Gastrocnemius medialis (tissue), 4 donors: ENCODE measurements at regions not wholly inside any gene's neighbourhood (a gene's known extent, or its start where the extent isn't known, plus 50 kb on each side); places are given as distances from the start of the nearest gene placed in this dataset.

Source experiments
- CTCF ChIP-seq, 5 experiments: fragments of 450-650 bp in 3 of 5; fragments of 200-600 bp in 2 of 5; sonication (generic) in 2 of 5; IDR thresholded peaks in 4 of 5; conservative IDR thresholded peaks in 1 of 5; 1 replicate in 4 of 5; 2 replicates in 1 of 5; pipeline ENCODE4 v1.5.1; 2016 to 2019; ENCODE audit warnings: antibody characterized with exemption in 5 of 5, mild to moderate bottlenecking in 3 of 5, moderate library complexity in 3 of 5
- POLR2A ChIP-seq, 2 donors: fragments of 450-650 bp; IDR thresholded peaks; one replicate each; pipeline ENCODE4 v1.6.1; 2017; ENCODE audit warnings: antibody characterized with exemption in 2 of 2, mild to moderate bottlenecking in 2 of 2, moderate library complexity in 2 of 2

GRCh38 chr12:91667694-91668093, 478.0 kb downstream of the BTG1 start:
- TF ChIP-seq POLR2A (IDR thresholded peaks at IDR 0.05) (no peak), CTCF (IDR thresholded peaks at IDR 0.05 in 4 of 5, conservative IDR thresholded peaks at IDR 0.05 in 1 of 5) (no peak)
